VCaP (cell line): ENCODE measurements at regions not wholly inside any gene's neighbourhood (a gene's known extent, or its start where the extent isn't known, plus 50 kb on each side); places are given as distances from the start of the nearest gene placed in this dataset.

Source experiments
- H3K27ac ChIP-seq: fragments of 450-650 bp; 2 replicates; pipeline ENCODE4 v1.5.1; 2017
- CTCF ChIP-seq: fragments of 450-650 bp; conservative IDR thresholded peaks from 2 replicates; pipeline ENCODE4 v1.5.1; 2017; ENCODE audit warnings: mild to moderate bottlenecking, moderate library complexity

DNA sequence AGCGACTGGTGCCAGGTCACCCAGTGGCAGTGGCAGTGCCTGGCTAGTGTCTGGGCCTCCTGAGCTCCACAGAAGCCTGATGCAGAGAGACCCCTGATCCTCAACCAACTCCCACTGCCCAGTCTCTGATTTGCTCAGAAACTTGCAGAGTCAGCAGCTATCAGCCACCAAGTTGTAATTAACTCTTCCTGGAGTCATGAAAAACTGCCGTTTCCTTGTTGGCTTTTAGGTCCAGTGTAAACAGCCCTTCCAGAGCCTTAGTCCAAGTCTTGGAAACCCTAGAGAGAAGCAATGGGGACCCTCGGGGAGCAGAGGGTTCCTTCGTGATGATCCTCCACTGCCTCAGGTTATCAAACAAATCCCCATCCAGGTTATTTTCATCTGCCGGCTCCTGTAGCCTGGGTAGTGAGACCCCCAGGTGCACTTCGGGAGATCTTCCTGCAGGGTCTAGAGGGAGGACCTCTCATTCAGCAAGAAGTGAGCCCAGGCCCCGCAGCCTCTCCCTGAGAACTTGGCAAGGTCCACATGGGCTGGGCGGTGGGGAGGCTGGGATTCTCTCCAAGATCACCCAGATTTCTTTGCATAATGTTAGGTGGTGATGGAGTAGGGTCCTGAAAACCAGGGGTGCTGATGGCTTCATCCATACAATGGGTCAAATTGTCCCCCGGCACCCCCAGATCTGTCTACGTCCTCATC is 137.7 kb upstream of the HDAC4 start:
- TF ChIP-seq CTCF: no peak
- H3K27ac ChIP-seq: no peak overlapping the region

DNA sequence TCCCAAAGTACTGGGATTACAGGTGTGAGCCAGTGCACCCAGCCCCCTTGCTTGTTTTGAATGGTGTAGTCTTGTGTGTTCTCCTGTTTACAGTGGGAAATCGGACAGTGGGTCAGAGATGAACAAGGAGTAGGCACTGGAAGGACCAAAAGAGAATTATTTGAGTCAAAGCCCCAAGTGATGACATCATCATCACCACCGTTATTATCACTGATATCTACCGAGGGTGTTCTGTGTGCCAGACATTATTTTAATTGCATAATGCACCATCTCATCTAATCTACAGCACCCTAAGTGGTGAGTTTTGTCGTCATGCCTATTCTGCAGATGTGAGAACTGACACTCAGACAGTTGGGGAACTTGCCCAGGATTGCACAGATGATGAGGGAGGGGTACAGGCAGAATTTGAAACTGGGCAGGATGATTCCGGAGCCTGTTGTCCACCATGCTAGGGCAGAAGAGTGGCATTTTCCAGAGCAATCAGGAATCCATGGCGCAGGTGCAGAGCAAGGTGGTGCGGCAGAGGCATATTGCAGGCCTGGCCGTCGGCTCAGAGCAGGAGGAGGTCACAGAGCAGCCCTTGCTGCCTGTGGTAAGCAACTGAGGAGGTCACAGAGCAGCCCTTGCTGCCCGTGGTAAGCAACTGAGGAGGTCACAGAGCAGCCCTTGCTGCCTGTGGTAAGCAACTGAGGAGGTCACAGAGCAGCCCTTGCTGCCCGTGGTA is 137.0 kb upstream of the HDAC4 start:
- no peak for TF ChIP-seq CTCF
- H3K27ac ChIP-seq: no peak overlapping the region

DNA sequence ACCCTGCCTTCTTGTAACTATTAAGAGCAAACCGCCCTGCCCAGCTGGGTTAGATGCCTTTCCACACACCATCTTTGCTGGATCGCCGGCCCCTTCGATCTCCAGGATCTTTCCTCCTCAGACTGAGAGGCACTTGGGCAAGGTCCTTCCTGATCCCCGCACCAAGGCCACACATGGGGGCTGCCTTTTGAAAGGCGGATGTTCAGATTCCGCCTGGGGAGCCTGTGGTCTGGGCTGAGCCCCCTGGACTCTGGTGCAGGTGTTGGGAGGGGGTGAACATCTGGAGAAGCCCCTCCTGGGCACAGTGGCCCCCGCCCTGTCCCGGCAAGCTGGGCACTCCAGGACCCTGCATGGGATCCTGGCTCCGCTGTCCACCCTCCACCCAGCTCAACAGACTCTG is 135.4 kb upstream of the HDAC4 start:
- H3K27ac ChIP-seq: no peak overlapping the region
- TF ChIP-seq CTCF: no peak

DNA sequence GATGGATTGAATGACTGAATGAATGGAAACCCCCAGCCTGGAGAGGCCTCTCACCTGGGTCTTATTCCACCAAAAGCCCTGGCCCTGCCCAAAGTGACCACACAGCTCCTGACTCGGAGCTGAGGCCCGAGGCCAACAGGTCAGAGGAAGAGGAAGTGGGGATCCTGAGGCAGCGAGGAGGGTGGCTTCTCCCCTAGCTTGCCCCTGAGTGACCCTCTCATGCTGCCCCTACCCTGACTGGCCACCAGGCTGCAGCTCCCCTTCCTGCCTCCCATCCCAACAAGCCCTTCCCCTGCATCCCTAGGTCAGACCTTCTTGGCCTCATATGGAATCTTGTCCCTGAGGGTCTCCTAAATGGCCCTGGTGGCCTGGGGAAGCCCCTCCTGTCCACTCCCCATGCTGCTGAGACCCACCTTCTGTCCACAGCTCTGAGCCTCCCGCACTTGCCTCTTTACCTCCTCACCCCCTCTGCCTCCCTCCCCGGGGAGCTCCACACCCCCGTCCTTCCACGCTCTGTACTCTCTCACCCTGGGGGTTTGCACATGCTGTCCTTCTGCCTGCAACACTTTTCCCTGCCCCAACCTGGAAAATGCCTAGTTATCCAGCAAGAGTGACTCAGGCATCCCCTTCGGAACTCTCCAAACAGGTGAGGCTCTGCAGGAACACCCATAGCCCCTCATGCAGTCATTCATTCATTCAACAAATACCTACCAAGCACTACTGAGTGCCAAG is 134.8 kb upstream of the HDAC4 start:
- H3K27ac ChIP-seq: no peak overlapping the region
- no peak for TF ChIP-seq CTCF

DNA sequence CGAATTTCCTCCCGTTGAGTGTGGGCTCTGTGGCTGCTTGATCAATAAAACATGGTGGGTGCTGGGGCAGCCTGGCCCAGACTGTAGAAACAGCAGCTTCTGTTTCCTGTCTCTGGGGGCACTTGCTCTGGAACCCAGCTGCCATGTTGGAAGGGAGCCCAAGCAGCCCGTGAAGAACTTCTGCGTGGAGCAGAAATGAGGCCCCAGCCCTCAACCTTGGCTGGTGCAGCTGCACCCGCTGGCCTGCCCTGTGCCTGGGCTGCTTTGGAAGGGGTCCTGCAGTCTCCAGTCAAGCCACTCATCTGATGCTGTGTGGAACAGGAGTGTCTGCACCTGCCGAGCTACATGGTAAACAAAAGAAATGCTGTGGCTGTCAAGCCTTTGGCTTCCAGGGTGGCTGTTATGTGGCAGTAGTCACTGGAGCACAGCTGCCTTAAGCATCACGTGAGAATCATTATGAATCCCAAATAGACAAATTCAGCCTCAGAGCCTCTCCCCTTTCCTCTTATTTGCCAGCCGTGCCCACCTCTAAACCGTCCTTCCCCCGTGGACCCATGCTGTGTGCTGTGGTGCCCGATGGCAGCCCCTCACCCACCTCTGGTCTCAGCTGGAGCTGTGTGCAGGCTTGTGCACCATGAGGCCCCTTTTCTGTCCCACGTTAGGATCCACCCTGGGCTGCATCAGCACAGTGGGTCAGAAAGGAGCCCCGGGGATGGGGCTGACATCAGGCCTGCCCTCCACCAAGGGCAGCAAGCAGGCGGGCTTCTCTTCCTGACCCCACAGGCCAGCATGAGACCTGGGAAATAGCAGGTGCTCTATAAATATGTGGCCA is 134.0 kb upstream of the HDAC4 start:
- no peak for TF ChIP-seq CTCF
- no peak overlapping the region for H3K27ac ChIP-seq

DNA sequence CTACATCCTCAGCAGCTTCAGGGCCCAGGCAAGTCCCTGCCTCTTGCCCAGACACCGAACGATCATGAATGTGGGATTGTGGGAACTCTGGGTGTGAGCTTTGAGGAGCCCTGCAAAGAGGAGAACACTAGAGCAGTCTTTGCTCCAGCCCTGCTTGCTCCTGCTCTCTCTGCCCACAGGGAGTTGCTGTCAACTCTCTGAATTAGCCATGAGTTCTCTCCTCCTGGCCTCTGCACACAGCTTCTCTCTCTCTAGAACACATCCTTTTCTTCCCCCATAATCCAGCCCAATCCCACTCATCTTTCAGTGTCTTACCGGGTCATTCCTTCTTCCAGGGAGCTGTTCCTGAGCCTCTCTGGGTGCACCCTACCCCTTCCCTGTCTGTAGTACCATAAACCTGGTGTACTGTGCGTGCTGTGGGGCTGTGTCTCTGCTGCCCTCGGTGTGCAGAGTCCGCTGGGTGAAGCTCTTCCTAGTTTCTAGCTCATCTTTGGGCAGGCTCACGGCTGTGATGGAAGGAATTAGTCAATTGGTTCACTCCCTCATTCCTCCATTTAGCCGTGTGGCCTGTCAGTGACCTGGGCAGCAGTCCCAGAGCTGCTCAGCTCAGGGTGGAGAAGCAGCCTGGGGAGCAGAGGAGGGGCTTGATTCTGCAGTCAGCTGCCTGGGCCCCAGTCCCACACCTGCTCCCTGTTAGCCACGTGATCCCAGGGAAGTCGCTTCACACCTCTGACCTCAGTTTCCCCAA is 132.9 kb upstream of the HDAC4 start:
- no peak for TF ChIP-seq CTCF
- H3K27ac ChIP-seq: peak overlapping the region; percentile 78
